HG02884 (cell line): ENCODE measurements at regions not wholly inside any gene's neighbourhood (a gene's known extent, or its start where the extent isn't known, plus 50 kb on each side); places are given as distances from the start of the nearest gene placed in this dataset.
"Not testable (repeated sequence)": the region's sequence is repeated elsewhere in the genome, so short reads cannot be mapped to it uniquely, and the experiment has no call there.

Source experiments
- ATAC-seq: cut with Tn5 transposase; IDR thresholded peaks from one replicate; pipeline ENCODE4 v1.9.1; 2021; ENCODE audit warnings: mild to moderate bottlenecking, moderate library complexity; ENCODE audit not compliant: unreplicated experiment

DNA sequence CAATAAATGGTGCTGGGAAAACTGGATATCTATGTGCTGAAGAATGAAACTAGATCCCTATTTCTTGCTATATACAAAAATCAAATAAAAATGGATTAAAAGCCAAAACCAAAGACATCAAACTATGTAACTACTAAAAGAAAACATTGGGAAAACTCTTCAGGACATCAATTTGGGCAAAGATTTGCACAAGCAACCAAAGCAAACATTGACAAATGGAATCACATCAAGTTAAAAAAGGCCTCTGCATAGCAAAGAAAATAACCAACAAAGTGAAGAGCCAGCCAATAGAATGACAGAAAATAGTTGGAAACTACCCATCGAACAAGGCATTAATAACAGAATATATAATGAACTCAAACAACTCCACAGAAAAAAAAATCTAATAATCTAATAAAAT lies 1495.3 kb downstream of the SI start:
- ATAC-seq: no peak

- ATAC-seq: no peak
Observed at GRCh38 chr3:163577271-163577670, 1501.0 kb downstream of the SI start.

DNA sequence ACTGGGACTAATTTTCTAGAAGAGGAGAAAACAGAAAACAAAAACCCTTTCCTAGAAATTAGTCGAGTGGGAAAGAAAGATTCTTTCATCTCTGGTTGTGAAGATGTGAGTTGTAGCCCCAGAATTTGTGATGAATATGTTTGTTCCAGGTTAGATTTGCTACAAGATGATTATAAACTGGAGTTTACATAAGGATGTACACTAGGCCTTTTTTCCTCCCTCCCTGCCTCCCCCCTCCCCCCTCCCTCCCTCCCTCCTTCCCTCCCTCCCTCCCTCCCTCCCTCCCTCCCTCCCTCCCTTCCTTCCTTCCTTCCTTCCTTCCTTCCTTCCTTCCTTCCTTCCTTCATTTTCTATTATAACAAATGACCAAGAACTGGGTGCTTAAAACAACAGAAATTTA lies 1502.0 kb downstream of the SI start:
- ATAC-seq: no peak

GRCh38 chr3:163573324-163573723 lies 1505.0 kb downstream of the SI start:
- ATAC-seq: no peak

- ATAC-seq: no peak
Observed at GRCh38 chr3:163572856-163573255, 1505.4 kb downstream of the SI start.

DNA sequence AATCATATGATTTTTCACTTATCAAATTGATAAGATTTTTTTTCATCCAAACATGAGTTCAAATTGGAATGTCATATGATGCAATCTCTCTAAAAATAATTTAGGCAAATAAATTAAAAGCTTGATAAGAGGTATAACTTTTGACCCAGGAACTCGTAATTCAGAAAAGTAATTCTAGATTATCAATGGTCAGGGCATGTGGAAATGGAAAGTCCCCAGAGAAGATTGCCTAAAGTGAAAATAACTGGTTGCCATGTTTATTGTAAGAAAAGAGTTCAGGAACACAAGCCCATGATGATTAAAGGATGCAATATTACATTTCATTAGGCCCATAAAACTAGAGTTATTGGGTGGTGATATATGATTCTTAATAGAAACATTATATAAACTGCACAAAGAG lies 1514.8 kb downstream of the SI start:
- no peak for ATAC-seq

- no peak for ATAC-seq
Observed at GRCh38 chr3:163562625-163563024, 1515.7 kb downstream of the SI start.

- ATAC-seq: no peak
Observed at GRCh38 chr3:163561151-163561550, 1517.1 kb downstream of the SI start.

DNA sequence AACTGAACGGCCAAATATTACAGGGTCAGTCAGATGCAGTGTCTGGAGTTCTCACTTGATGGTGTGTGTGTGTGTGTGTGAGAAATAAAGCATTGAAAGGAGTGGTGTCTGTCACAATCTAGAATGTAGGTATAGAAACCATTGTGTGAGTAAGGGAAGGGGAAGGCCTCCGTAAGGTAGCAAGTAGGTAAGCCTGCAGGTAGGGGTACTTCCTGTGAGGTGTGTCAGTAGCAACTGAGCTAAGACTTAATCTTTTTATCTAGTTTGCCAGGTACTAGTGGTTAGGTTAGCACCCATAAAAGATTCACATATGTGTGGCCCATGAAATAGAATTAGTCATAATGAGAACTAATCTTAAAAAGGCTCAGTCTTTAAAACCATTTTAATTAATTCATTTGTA lies 1517.8 kb downstream of the SI start:
- ATAC-seq: no peak

DNA sequence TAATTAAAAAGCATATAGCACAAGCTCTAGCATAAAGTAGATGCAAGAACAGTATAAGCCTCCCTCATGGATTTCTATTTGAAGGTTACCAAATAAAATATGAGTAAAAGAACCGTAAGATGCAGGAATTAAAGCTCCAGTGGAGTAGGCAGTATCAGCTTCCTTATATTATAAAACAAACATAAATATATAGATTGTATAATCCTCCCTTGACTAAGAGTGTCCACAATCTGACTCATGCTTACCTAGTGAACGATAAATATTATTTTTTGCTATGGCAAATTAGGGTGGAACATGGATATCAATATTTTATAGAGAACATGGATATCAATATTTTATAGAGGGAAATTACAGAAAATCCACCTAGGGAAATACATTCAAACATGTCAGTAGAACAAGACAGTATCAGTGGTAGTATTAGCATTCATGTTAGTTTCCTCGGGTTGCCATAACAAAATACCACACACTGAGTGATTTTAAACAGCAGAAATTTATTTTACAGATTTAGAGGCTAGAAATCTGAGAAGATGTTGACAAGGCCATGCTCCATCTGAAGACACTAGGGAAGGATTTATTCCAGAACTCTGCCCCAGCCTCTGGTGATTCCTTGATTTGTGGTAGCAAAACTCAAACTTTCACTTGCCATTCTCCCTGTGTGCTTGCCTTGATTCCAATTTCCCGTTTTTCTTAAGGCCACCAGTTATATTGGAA lies 1521.3 kb downstream of the SI start:
- no peak for ATAC-seq

DNA sequence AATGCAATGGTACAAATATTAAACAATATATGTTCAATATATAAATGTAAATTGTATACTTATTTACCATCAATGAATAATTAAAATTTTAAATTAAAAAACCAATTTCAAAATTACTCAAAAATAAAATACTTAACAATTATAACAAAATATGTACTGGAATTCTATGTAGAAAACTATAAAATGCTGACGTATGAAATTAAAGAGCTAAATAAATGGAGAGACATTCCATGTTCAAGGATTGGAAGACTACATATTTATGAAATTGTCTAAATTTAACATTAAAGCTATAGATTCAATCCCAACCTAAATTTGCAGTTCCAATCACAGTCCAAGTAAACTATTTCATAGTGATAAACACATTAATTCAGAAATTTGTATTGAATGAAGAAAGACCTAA lies 1522.4 kb downstream of the SI start:
- ATAC-seq: no peak

DNA sequence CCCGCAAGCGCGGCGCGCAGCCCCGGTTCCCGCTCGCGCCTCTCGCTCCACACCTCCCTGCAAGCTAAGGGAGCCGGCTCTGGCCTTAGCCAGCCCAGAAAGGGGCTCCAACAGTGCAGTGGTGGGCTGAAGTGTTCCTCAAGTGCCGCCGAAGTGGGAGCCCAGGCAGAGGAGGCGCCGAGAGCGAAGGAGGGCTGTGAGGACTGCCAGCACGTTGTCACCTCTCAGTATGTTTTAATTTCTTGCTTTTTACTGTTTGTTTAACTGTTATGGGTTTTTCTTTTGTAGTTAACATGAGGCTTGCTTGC lies 1525.7 kb downstream of the SI start:
- ATAC-seq: no peak

DNA sequence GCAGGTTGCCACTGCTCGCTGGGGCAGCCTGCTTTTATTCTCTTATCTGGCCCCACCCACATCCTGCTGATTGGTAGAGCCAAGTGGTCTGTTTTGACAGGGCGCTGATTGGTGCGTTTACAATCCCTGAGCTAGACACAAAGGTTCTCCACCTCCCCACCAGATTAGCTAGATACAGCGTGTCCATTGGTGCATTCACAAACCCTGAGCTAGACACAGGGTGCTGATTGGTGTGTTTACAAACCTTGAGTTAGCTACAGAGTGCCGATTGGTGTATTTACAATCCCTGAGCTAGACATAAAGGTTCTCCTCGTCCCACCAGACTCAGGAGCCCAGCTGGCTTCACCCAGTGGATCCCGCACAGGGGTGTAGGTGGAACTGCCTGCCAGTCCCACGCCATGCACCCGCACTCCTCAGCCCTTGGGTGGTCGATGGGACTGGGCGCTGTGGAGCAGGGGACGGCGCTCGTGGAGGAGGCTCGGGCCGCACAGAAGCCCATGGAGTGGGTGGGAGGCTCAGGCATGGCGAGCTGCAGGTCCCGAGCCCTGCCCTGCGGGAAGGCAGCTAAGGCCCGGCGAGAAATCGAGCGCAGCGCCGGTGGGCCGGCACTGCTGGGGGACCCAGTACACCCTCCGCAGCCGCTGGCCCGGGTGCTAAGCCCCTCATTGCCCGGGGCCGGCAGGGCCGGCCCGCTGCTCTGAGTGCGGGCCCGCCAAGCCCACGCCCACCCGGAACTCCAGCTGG lies 1526.2 kb downstream of the SI start:
- ATAC-seq: not testable (repeated sequence)

DNA sequence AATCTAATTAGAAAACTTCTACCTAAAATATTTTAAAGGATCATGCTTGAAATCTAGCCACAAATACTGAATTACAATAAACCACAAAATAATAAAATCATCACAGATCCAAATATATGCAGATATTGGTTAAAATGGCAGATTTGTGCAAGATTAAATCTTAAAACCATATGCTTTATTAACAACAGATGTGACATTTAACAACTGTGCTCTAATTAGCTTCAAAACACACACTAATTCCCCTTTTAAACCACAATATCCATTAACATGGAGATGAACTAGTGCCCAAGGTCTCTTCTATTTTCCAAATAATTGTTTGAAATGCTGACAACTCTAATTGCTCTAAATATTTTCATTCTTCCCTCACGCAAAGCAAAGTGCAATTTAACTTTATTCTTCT lies 1530.3 kb downstream of the SI start:
- no peak for ATAC-seq

GRCh38 chr3:163547014-163547685 lies 1531.1 kb downstream of the SI start:
- no peak for ATAC-seq

- no peak for ATAC-seq
Observed at GRCh38 chr3:163543662-163544061, 1534.6 kb downstream of the SI start.

GRCh38 chr3:163541629-163542028 lies 1536.7 kb downstream of the SI start:
- ATAC-seq: no peak

DNA sequence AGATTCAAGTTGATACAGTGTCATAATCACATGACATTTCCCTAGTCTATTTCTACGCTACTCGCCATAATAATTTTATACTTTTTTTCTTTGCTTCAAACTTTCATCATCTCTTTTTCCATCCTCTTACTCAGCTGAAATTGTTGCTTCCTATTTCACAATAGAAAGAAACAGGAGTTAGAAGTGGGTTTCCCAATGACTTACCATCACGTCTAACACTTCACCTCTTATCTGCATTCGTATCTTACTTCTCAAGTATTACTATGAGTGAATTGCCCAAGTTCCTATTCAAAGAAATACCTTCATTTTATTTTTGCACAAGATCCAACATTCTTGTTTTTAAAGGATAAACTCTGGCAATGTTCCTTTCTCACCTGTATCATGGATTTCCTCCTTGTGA lies 1539.9 kb downstream of the SI start:
- ATAC-seq: no peak

DNA sequence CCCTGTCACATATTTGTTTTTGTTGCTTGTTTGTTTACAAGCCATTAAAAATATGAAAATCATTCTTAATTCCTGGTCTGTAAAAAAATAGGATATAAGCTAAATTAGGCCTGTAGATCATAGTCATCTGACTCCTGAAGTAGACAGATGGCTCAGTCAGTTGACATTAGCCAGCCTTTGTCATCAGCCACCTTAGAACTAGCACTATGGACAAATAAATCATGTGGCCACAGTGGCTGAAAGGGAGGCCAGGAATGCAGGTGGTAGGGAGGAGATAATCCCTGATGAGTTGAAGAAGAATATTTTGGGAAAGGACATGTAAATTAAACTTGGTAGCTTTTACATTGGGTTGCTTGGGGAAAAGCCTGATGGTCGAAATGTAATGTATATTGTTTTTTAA lies 1544.9 kb downstream of the SI start:
- no peak for ATAC-seq

GRCh38 chr3:163523375-163523774 lies 1554.9 kb downstream of the SI start:
- no peak for ATAC-seq

- ATAC-seq: no peak
Observed at GRCh38 chr3:163521261-163521660, 1557.0 kb downstream of the SI start.

- no peak for ATAC-seq
Observed at GRCh38 chr3:163518065-163518464, 1560.2 kb downstream of the SI start.
